DND-41 (cell line): ENCODE measurements at regions not wholly inside any gene's neighbourhood (a gene's known extent, or its start where the extent isn't known, plus 50 kb on each side); places are given as distances from the start of the nearest gene placed in this dataset.

Experiments
- ATAC-seq: fragments of 200-7000 bp; cut with Tn5 transposase; 3 replicates; pipeline ENCODE4 v1.9.1; 2021; ENCODE audit warnings: low read depth; ENCODE audit not compliant: insufficient read depth
- DNase-seq: peaks from one replicate; pipeline ENCODE4 v3.0.0-alpha.2; 2020
- H2AFZ ChIP-seq: 2 replicates; pipeline ENCODE4 v1.6.0; 2012; ENCODE audit warnings: low read depth, low read length
- H3K27ac ChIP-seq: 2 replicates; pipeline ENCODE4 v1.5.1; 2012; ENCODE audit warnings: low read length, inconsistent platforms
- H3K27me3 ChIP-seq: fragments of 200-600 bp; sonication (generic); 2 replicates; pipeline ENCODE4 v1.6.0; 2012; ENCODE audit warnings: low read length, mild to moderate bottlenecking, inconsistent platforms; ENCODE audit not compliant: insufficient read depth, poor library complexity
- H3K36me3 ChIP-seq: 2 replicates; pipeline ENCODE4 v1.5.1; 2012; ENCODE audit warnings: low read length, inconsistent platforms; ENCODE audit not compliant: insufficient read depth
- H3K4me1 ChIP-seq: 2 replicates; pipeline ENCODE4 v1.5.1; 2012; ENCODE audit warnings: mild to moderate bottlenecking, low read length; ENCODE audit not compliant: insufficient read depth
- H3K4me2 ChIP-seq: 2 replicates; pipeline ENCODE4 v1.6.0; 2012; ENCODE audit warnings: mild to moderate bottlenecking, moderate library complexity, low read length, inconsistent platforms; ENCODE audit not compliant: insufficient read depth
- H3K4me3 ChIP-seq, 2 experiments: fragments of 200-600 bp in 1 of 2; shearing (Covaris generic) in 1 of 2; 2 replicates each; pipeline ENCODE4 v1.5.1; 2012 to 2016; ENCODE audit warnings: inconsistent platforms in 2 of 2, low read length in 2 of 2, mild to moderate bottlenecking in 2 of 2, low read depth in 1 of 2, moderate library complexity in 1 of 2
- H3K79me2 ChIP-seq: 2 replicates; pipeline ENCODE4 v1.6.0; 2012; ENCODE audit warnings: low read length, inconsistent platforms; ENCODE audit not compliant: insufficient read depth
- H3K9ac ChIP-seq: 2 replicates; pipeline ENCODE4 v1.6.0; 2012; ENCODE audit warnings: low read depth, mild to moderate bottlenecking, inconsistent platforms, low read length, moderate library complexity
- H3K9me3 ChIP-seq: 2 replicates; pipeline ENCODE4 v1.5.1; 2012; ENCODE audit warnings: low read length, moderate library complexity, mild to moderate bottlenecking, inconsistent platforms; ENCODE audit not compliant: insufficient read depth, severe bottlenecking
- H4K20me1 ChIP-seq: 2 replicates; pipeline ENCODE4 v1.6.0; 2012; ENCODE audit warnings: low read length; ENCODE audit not compliant: insufficient read depth
- CTCF ChIP-seq: IDR thresholded peaks from 2 replicates; pipeline ENCODE4 v1.5.1; 2012; ENCODE audit warnings: borderline replicate concordance, low read length, moderate library complexity, mild to moderate bottlenecking; ENCODE audit not compliant: poor library complexity, severe bottlenecking; ENCODE audit errors: extremely low read depth
- EZH2 ChIP-seq: IDR thresholded peaks from 3 replicates; pipeline ENCODE4 v1.6.1; 2012; ENCODE audit warnings: borderline replicate concordance, low read depth, mild to moderate bottlenecking, moderate library complexity, low read length, inconsistent platforms; ENCODE audit not compliant: severe bottlenecking

- no peaks in the 10 kb centered on the region for H3K9me3 ChIP-seq
- no peak overlapping the region for H2AFZ ChIP-seq
- H3K27me3 ChIP-seq = no peaks in the 10 kb centered on the region
- no peak overlapping the region for H3K4me2 ChIP-seq
- TF ChIP-seq EZH2 (no peak), CTCF (no peak)
- no peaks in the 10 kb centered on the region for H3K4me1 ChIP-seq
- H3K36me3 ChIP-seq = no peaks in the 10 kb centered on the region
- no peak overlapping the region for H3K9ac ChIP-seq
- DNase-seq (no peak), ATAC-seq (no peak)
- H3K79me2 ChIP-seq = no peaks in the 10 kb centered on the region
- no peaks in the 10 kb centered on the region for H4K20me1 ChIP-seq
- no peak overlapping the region for H3K27ac ChIP-seq
- H3K4me3 ChIP-seq = no peak overlapping the region
These were observed 216.0 kb downstream of the PMP22 start for GRCh38 chr17:15048933-15049794.

- no peaks in the 10 kb centered on the region for H3K27me3 ChIP-seq
- H3K9me3 ChIP-seq = no peaks in the 10 kb centered on the region
- H3K9ac ChIP-seq = no peak overlapping the region
- H2AFZ ChIP-seq = no peak overlapping the region
- no peaks in the 10 kb centered on the region for H3K36me3 ChIP-seq
- DNase-seq (no peak), ATAC-seq (no peak)
- no peak overlapping the region for H3K4me3 ChIP-seq
- no peaks in the 10 kb centered on the region for H3K4me1 ChIP-seq
- H3K79me2 ChIP-seq = no peaks in the 10 kb centered on the region
- TF ChIP-seq EZH2 = no peak
- TF ChIP-seq CTCF = no peak
- no peak overlapping the region for H3K27ac ChIP-seq
- no peak overlapping the region for H3K4me2 ChIP-seq
- H4K20me1 ChIP-seq = no peaks in the 10 kb centered on the region
These were observed 216.7 kb downstream of the PMP22 start for GRCh38 chr17:15048381-15048780.

DNA sequence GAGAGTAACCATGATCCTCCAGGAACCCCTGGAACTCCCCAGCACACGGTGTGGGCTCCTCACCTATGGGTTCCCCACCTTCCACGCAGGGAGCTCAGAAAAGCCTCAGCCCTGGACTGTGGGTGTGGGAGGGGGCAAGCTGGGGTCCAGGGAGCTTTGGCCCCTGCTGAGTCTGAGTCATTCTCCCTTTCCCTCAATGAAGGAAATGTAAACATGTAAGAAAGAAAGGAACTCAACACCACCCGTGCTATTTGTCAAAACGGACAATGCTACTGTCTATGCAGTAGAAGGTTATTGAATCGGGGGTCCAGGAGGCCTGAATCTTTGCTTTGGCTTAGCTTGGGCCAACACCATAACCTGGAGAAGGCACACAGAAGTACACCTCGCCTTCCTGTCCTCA lies 222.8 kb downstream of the PMP22 start:
- TF ChIP-seq EZH2 = no peak
- no peak for TF ChIP-seq CTCF
- Histone ChIP-seq H3K9me3 (no peaks in the 10 kb centered on the region), H4K20me1 (no peaks in the 10 kb centered on the region), H3K4me1 (no peaks in the 10 kb centered on the region), H3K27ac (no peak overlapping the region), H3K9ac (no peak overlapping the region), H2AFZ (no peak overlapping the region), H3K79me2 (no peaks in the 10 kb centered on the region), H3K36me3 (no peaks in the 10 kb centered on the region), H3K27me3 (no peaks in the 10 kb centered on the region), H3K4me3 (no peak overlapping the region), H3K4me2 (no peak overlapping the region)
- no peak for ATAC-seq
- no peak for DNase-seq

DNA sequence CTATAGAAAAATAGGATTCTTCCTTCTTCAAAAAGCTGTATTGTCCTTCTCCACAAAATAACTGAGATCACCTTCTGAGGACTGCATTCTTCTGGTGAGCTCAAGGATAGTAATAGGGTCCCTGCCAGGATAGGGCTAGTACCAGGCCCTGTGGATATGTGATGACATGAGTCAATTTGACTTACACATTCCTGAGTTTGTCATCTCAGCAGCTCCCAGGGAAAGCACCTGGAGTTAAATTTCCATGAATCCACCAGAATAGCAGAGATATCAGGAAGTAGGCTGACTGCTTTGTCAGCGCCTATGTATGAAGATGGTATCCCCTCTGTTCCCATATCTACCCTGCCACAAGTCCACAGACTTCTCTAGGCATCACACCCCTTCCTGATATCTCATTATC lies 225.8 kb downstream of the PMP22 start:
- H3K4me2 ChIP-seq = no peak overlapping the region
- H3K36me3 ChIP-seq = no peaks in the 10 kb centered on the region
- no peak overlapping the region for H3K4me3 ChIP-seq
- H3K79me2 ChIP-seq = no peaks in the 10 kb centered on the region
- DNase-seq = no peak
- H3K27ac ChIP-seq = no peak overlapping the region
- no peaks in the 10 kb centered on the region for H3K27me3 ChIP-seq
- no peaks in the 10 kb centered on the region for H3K9me3 ChIP-seq
- TF ChIP-seq CTCF (no peak), EZH2 (no peak)
- no peak overlapping the region for H2AFZ ChIP-seq
- H3K9ac ChIP-seq = no peak overlapping the region
- H3K4me1 ChIP-seq = no peaks in the 10 kb centered on the region
- ATAC-seq = no peak
- H4K20me1 ChIP-seq = no peaks in the 10 kb centered on the region
